ENCODE measurements at regions not wholly inside any gene's neighbourhood (a gene's known extent, or its start where the extent isn't known, plus 50 kb on each side); places are given as distances from the start of the nearest gene placed in this dataset.
"Not testable (repeated sequence)": the region's sequence is repeated elsewhere in the genome, so short reads cannot be mapped to it uniquely, and the experiment has no call there.

GRCh38 chr1:4132352-4133296 lies 232.6 kb upstream of the C1orf174 start:
- no peak for DNase-seq (ENCODE audit: low read depth in 3 of 3, low spot score in 2 of 3)

DNA sequence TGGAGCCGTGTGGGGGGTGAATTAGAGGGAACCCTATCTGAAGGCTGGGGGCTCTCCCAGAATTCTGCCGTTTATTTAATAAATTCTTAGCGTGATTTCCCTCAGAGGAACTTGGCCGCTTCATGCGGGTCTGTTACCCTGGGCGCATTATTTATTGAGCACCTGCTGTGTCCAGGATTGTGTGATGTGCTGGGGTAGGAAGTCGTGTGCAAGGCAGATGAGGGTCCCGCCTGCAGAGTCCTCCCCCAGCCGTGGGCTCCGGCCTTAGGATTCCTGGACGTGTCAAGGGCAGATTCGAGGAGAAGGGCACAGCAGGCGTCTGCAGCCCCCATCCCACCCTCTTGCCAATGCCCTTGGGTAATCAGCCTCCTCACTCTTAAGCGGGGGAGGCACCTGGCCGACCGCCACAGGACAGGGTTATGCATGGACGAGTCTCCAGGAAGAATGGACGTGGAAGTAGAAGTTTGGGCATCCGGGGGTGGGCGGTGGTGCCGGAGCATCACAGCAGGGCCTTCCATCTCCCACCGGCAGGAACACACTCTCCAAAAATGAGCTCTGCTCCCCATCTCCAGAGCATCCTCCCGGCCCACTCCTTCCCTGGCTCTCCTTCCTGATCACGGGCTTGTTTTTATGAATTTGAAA lies 233.3 kb upstream of the C1orf174 start:
- no peak for DNase-seq (ENCODE audit: low read depth in 3 of 3, low spot score in 2 of 3)

GRCh38 chr1:4133939-4134321 lies 233.9 kb upstream of the C1orf174 start:
- no peak for DNase-seq (ENCODE audit: low read depth in 3 of 3, low spot score in 2 of 3)

DNA sequence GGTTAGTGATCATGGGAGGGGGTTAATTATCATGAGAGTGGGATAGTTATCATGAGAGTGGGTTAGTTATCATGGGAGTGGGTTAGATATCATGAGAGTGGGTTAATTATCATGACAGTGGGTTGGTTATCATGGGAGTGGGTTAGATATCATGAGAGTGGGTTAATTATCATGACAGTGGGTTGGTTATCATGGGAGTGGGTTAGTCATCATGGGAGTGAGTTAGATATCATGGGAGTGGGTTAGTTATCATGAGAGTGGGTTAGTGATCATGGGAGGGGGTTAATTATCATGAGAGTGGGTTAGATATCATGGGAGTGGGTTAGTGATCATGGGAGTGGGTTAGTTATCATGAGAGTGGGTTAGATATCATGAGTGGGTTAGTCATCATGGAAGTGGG lies 235.8 kb upstream of the C1orf174 start:
- DNase-seq (ENCODE audit: low read depth in 3 of 3, low spot score in 2 of 3) = not testable (repeated sequence)

DNA sequence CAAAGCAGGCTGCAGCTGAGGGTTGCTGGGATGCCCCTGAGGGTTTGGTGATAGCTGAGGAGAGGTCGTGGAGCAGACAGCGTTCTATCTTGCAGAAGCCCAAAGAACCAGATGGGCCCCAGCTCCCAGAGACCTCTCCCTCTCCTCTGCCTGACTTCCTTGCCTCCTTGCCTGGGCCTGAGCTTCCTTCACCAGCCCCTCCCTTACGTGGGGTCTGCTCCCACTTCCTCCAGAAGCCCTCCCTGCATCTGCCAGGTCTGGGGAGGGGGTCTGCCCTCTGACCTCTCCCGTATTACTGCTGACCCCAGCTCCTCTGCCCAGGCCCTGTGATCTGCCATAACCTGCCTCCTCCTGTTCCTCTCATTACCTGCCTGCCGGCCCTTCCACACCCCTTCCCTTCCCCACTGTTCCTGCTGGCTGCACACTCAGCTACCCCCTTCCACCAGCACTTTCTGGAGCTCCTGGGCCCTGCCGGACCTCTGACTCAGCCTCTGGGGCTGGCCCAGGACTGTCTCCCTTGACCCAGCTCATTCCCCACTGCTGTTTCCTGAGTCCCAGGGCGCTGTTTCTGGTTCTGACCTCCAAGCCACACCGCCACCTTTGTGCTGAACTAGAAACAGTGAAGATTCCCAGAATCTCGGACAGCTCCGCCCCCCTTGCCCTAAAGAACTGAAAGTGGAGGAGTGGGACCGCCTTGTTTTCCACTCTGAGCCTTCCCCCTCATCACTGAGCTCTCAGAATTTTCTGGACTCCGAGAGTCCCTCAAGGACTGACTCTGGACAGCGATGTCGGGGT lies 237.7 kb upstream of the C1orf174 start:
- no peak for DNase-seq (ENCODE audit: low read depth in 3 of 3, low spot score in 2 of 3)

DNA sequence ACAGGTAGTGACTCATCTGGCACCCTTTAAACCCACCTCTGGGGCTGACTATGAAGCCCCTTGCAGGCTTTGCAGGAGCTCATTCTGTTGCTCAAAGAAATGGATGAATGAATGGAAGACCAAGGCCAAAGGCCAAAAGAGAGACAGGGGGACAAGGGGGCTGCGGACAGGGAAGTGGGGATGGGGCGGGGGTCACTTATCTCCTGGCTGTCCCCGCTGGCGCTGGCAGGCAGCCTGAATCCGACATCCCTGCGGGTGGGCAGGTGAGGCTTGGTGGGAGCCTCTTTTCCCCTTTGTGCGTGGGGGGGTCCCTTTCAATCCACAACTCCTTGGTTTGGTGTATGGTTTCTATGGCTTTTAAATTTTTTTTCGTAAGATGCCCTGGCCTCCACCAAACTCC lies 239.6 kb upstream of the C1orf174 start:
- no peak for DNase-seq (ENCODE audit: low read depth in 3 of 3, low spot score in 2 of 3)

DNA sequence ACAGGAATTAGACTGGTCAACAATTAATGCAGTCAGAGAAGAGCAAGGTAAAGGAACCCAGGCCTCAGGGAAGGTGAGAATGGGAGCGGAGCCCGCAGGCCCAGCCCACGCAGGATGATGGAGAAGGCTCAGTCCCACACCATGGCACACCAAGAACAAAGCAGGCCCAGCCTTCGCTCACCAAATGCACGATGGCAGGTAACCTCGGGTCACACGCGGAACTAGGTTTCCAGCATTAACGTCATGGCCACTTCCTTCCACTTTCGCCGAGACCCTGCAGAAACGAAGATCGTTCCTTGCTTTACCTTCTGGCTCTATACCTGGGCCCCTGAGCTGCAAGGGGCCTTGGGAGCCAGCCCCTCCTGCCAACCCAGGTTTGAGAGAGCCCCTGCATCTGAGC lies 240.2 kb upstream of the C1orf174 start:
- DNase-seq (ENCODE audit: low read depth in 3 of 3, low spot score in 2 of 3) = no peak

DNA sequence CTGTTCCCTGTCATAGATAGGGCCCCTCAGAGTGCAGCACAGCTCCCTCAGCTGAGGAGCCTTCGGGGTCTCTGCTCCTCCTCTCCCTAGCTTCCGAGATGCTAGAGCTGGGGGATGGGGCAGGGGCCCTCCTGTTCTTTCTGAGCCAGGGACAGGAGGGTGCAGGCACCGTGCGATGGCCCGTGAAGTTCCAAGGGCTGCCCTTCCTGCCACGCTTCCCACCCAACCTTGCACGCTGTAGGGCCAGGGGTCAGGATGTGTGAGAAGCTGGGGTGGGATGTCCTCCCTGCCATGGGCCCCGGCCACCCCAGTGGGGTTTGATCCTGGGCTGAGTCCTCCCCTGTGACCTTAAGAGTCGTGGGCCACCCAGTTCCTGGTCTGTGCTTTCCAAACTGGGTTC lies 240.7 kb upstream of the C1orf174 start:
- DNase-seq (ENCODE audit: low read depth in 3 of 3, low spot score in 2 of 3) = no peak

DNA sequence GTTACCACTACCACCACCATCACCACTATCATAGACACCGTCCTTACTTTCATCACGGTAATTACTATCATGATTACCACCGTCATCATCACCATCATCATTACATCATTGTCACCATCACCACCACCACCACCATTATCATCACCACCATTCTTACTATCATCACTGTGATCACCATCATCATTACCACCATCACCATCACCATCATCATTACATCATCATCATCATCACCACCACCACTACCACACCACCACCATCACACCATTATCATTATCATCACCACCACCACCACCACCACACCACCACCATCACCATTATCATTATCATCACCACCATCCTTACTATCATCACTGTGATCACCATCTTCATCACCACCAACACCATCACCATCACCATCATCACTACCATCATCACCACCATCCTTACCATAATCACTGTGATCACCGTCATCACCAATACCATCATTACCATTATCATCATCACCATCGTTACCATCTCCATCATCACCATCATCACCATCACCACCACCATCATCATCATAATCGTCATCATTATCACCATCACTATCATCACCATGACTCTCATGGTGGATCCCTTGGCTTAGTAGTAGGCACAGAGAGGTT lies 244.4 kb upstream of the C1orf174 start:
- no peak for DNase-seq (ENCODE audit: low read depth in 3 of 3, low spot score in 2 of 3)

DNA sequence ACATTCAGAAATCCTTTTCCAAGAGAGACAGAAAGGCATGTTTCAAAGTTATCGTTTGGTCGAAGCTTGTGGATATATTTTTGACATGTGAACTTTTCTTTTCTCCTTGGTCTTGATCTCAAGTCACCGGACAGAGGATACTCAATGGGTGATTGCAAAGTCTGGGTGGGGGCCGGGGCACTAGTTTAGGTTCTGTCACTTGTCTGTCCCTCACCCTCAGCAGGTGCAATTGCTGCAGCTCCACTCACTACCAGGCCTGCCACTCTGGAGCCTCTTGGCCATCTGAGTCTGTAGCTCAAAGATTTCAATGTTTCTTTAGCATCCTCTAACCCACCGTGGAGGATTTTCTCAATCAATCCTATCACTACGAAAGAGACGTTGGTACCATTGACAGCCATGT lies 246.0 kb upstream of the C1orf174 start:
- DNase-seq (ENCODE audit: low read depth in 3 of 3, low spot score in 2 of 3) = no peak

GRCh38 chr1:4146614-4147013 lies 246.5 kb upstream of the C1orf174 start:
- DNase-seq (ENCODE audit: low read depth in 3 of 3, low spot score in 2 of 3) = no peak

GRCh38 chr1:4147509-4147908 lies 247.4 kb upstream of the C1orf174 start:
- no peak for DNase-seq (ENCODE audit: low read depth in 3 of 3, low spot score in 2 of 3)

DNA sequence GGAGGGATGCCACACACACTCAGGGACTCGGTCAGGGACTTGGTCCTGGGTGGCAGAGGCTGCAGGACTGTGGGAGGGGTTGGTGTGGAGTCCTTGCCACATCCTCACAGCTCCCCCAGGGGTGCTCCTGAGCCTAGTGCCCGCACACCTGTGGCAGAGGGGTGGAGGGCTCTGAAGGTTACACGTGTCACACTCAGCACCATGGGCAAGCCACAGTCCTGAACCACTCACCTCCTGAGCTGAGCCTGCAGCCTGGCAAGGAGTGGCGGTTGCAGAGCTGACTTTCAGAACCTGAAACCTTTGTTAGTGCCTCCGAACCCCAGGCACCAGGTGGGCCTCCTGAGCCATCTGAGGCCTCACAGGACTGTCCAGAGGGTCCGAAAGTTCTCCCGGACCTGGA lies 249.2 kb upstream of the C1orf174 start:
- no peak for DNase-seq (ENCODE audit: low read depth in 3 of 3, low spot score in 2 of 3)

- no peak for DNase-seq (ENCODE audit: low read depth in 3 of 3, low spot score in 2 of 3)
Measured at GRCh38 chr1:4149831-4150230, 249.8 kb upstream of the C1orf174 start.

GRCh38 chr1:4150262-4150661 lies 250.2 kb upstream of the C1orf174 start:
- DNase-seq (ENCODE audit: low read depth in 3 of 3, low spot score in 2 of 3) = no peak

DNA sequence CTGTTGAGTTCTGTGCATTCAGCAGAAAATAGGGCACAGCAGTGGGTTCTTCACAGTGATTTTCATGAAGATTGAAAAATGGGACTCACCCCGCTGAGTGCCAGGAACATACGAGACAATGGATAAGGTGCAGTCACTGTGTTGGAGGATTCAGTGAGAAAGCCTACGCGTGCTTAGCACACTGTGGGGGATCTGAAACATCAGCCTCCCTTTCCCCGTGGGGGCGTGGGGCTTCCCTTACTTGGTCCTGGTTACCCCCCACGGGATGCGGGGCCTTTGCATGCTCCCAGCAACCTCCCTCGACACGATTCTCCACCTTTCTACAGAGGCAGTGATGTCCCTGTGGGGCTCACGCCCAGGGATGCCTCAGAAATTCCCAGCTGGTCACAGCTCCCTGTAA lies 252.2 kb upstream of the C1orf174 start:
- DNase-seq (ENCODE audit: low read depth in 3 of 3, low spot score in 2 of 3) = no peak

DNA sequence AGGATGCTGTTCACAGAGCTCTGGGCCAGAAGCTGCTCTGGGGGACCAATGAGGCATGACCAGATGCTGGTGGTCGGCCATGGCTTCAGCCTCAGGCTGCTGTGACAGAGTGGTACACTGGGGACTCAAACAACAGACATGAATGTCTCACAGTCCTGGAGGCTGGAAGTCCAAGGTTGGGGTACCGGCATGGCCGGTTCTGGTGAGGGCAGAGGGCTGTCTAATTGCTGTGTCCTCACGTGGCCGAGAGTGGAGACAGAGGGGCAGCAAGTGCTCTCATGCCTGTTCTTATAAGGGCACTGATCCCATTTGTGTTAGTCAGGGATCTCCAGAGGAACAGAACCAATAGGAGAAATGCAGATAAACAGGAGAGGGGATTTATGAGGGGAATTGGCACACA lies 253.5 kb upstream of the C1orf174 start:
- DNase-seq (ENCODE audit: low read depth in 3 of 3, low spot score in 2 of 3) = no peak

- DNase-seq (ENCODE audit: low read depth in 3 of 3, low spot score in 2 of 3) = no peak
Measured at GRCh38 chr1:4156241-4156973, 256.3 kb upstream of the C1orf174 start.

DNA sequence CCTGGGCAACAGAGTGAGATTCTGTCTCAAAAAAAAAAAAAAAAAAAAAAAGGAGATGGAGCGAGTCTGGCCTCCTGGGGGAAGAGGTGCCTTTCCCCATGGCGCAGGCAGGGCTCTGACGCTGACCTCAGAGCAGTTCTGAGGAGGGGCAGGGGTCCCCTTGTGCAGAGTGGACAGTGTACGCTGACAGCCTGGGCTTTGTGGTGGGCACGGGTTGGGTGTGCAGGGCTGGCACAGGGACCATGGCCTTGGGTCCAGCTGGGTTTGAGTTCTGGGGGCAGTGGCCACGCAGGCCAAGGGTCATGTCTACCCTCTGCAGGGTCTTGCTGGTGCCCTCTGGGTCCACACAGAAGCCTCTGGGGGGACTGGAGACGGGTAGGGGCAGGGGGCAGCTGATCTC lies 260.1 kb upstream of the C1orf174 start:
- DNase-seq (ENCODE audit: low read depth in 3 of 3, low spot score in 2 of 3) = no peak

DNA sequence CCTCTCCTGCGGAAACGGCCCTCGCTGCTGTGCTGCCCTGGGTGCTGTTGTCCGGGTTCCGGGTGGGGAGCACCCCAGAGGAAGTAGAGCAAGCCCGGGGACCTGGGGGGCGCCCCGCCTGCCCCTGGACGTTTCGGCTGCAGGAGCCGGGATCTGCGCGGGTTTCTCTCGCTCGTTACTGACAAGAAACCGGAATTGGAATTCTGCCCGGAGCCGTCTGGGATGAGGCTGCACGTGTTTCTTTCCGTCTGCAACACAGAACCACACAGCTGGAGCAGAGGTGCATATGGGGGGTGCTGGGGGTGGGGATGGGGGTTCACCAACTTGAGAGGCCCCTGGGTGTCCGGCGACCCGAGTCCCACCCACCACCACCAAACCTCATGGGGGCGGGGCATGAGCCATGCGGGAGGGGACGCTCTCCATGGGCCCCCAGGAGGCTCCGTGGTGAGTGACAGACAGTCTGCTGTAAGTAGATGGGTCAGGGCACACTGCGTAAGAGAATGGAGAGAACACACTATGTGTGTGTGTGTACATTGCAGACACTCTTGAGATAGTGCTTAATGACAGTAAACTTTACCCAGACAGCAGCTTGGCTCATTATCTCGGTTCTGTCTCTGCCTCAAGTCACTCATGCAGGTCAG lies 261.4 kb upstream of the C1orf174 start:
- DNase-seq (ENCODE audit: low read depth in 3 of 3, low spot score in 2 of 3) = no peak
